HepG2 (cell line): ENCODE measurements at regions not wholly inside any gene's neighbourhood (a gene's known extent, or its start where the extent isn't known, plus 50 kb on each side); places are given as distances from the start of the nearest gene placed in this dataset.

ENCODE experiments used
- ATAC-seq: fragments of 200-7000 bp; cut with Tn5 transposase; 3 replicates; pipeline ENCODE4 v1.9.1; 2020; ENCODE audit warnings: mild to moderate bottlenecking, moderate library complexity
- BruUV-seq: library from RNA; stranded (reverse); fragments of 400-500 nt; replicated peaks from 2 replicates; lab custom pipeline; 2021; lab: Mats Ljungman, UMichigan
- CTCF ChIA-PET: fragments of 300-600 bp; formaldehyde crosslinking; extraction: SDS; loops from one replicate; lab custom pipeline; 2021; ENCODE audit warnings: low total read pairs, inconsistent platforms, low intra/inter-chr PET ratio; lab: Yijun Ruan, JAX
- POLR2A ChIA-PET: fragments of 350-600 bp; sonication (Branson Sonifier 250); formaldehyde crosslinking; loops from one replicate; lab custom pipeline; 2020; ENCODE audit warnings: antibody characterized with exemption, inconsistent platforms; lab: Yijun Ruan, JAX
- DNase-seq: peaks from one replicate; pipeline ENCODE4 v3.0.0-alpha.2; 2015; ENCODE audit warnings: low spot score
- FAIRE-seq: peaks from 3 replicates; lab custom pipeline; 2011; peaks lifted over from hg19 to GRCh38; lab: Jason Lieb, UNC
- H2AFZ ChIP-seq: one replicate; pipeline ENCODE4 v1.6.1; 2011; ENCODE audit warnings: low read length, inconsistent platforms
- H3K27ac ChIP-seq: fragments of 300-600 bp; 3 replicates; pipeline ENCODE4 v1.8.0; 2011; ENCODE audit warnings: mixed run types, mild to moderate bottlenecking, mixed read lengths, low read length, inconsistent platforms; ENCODE audit not compliant: insufficient read depth; ENCODE audit errors: extremely low read length
- H3K27me3 ChIP-seq, 2 experiments: fragments of 200-600 bp in 1 of 2; 2 replicates in 1 of 2; 3 replicates in 1 of 2; pipeline versions ENCODE4 v1.6.0 to v1.8.0; 2011; ENCODE audit warnings: low read length in 2 of 2, mild to moderate bottlenecking in 2 of 2, moderate library complexity in 2 of 2, inconsistent platforms in 1 of 2; ENCODE audit not compliant: insufficient read depth in 2 of 2, control insufficient read depth in 1 of 2
- H3K36me3 ChIP-seq, 2 experiments: fragments of 200-600 bp in 1 of 2; replicated peaks in 1 of 2; 2 replicates in 1 of 2; 3 replicates in 1 of 2; pipeline versions ENCODE4 v1.5.1 to v1.8.0; 2011; ENCODE audit warnings: low read length in 2 of 2, inconsistent platforms in 1 of 2; ENCODE audit not compliant: insufficient read depth in 2 of 2, control insufficient read depth in 1 of 2
- H3K4me1 ChIP-seq: 2 replicates; pipeline ENCODE4 v1.5.1; 2012; ENCODE audit warnings: low read length, inconsistent platforms; ENCODE audit not compliant: insufficient read depth
- H3K4me2 ChIP-seq: 2 replicates; pipeline ENCODE4 v1.6.0; 2011; ENCODE audit warnings: low read depth, low read length, inconsistent platforms
- H3K4me3 ChIP-seq, 3 experiments: fragments of 200-600 bp in 1 of 3; sonication (generic), shearing (Covaris generic) in 1 of 3; replicated peaks in 1 of 3; 2 replicates each; pipeline ENCODE4 v1.5.1; 2011 to 2016; ENCODE audit warnings: low read length in 3 of 3, inconsistent platforms in 2 of 3, low read depth in 2 of 3, mild to moderate bottlenecking in 2 of 3, control low read depth in 1 of 3, mixed read lengths in 1 of 3; ENCODE audit not compliant: insufficient read depth in 1 of 3
- H3K79me2 ChIP-seq: one replicate; pipeline ENCODE4 v1.6.1; 2011; ENCODE audit warnings: low read length, inconsistent platforms; ENCODE audit not compliant: insufficient read depth
- H3K9ac ChIP-seq: 2 replicates; pipeline ENCODE4 v1.6.0; 2011; ENCODE audit warnings: mild to moderate bottlenecking, low read depth, low read length, inconsistent platforms; ENCODE audit not compliant: insufficient read depth
- H3K9me3 ChIP-seq: 2 replicates; pipeline ENCODE4 v1.5.1; 2012; ENCODE audit warnings: mild to moderate bottlenecking, low read length
- H4K20me1 ChIP-seq: 2 replicates; pipeline ENCODE4 v1.6.0; 2011; ENCODE audit warnings: inconsistent platforms, mild to moderate bottlenecking, low read length, moderate library complexity; ENCODE audit not compliant: insufficient read depth
- EHMT2 ChIP-seq: fragments of 200-600 bp; sonication (generic); IDR thresholded peaks from 2 replicates; pipeline ENCODE4 v1.7.0; 2017; ENCODE audit warnings: antibody characterized with exemption, low read depth, low read length, borderline replicate concordance
- GTF3A ChIP-seq: sonication (generic); formaldehyde crosslinking; conservative IDR thresholded peaks from 2 replicates; pipeline ENCODE4 v1.4.0; 2020; ENCODE audit warnings: mild to moderate bottlenecking, missing genetic modification reagents
- GZF1 ChIP-seq: sonication (generic); formaldehyde crosslinking; IDR thresholded peaks from 2 replicates; pipeline ENCODE4 v1.5.1; 2020; ENCODE audit warnings: mild to moderate bottlenecking, missing genetic modification reagents
- RFX5 ChIP-seq: IDR thresholded peaks from 2 replicates; pipeline ENCODE4 v1.6.1; 2011; ENCODE audit warnings: low read depth, low read length, improper control_type of control experiment
- STAG1 ChIP-seq: sonication (generic); formaldehyde crosslinking; IDR thresholded peaks from 2 replicates; pipeline ENCODE4 v1.4.0; 2020; ENCODE audit warnings: missing genetic modification reagents
- TP53 ChIP-seq: sonication (generic); formaldehyde crosslinking; conservative IDR thresholded peaks from 2 replicates; pipeline ENCODE4 v1.4.0; 2020; ENCODE audit warnings: missing genetic modification reagents
- ZNF501 ChIP-seq: sonication (generic); formaldehyde crosslinking; IDR thresholded peaks from 2 replicates; pipeline ENCODE4 v1.5.1; 2020; ENCODE audit warnings: mild to moderate bottlenecking, moderate library complexity, missing genetic modification reagents
- ZNF547 ChIP-seq: sonication (generic); formaldehyde crosslinking; IDR thresholded peaks from 2 replicates; pipeline ENCODE4 v1.5.1; 2020; ENCODE audit warnings: mild to moderate bottlenecking, missing genetic modification reagents
- ZNF549 ChIP-seq: sonication (generic); formaldehyde crosslinking; IDR thresholded peaks from 2 replicates; pipeline ENCODE4 v1.5.0; 2020; ENCODE audit warnings: missing genetic modification reagents
- ZNF552 ChIP-seq: sonication (generic); formaldehyde crosslinking; IDR thresholded peaks from 2 replicates; pipeline ENCODE4 v1.9.0; 2022; ENCODE audit warnings: missing genetic modification reagents, mild to moderate bottlenecking, borderline replicate concordance
- ZNF614 ChIP-seq: IDR thresholded peaks from 2 replicates; pipeline ENCODE4 v1.6.1; 2018; ENCODE audit warnings: missing biosample characterization, missing genetic modification reagents, inconsistent platforms, borderline replicate concordance
- ZNF75D ChIP-seq: sonication (generic); formaldehyde crosslinking; IDR thresholded peaks from 2 replicates; pipeline ENCODE4 v1.8.1; 2023; ENCODE audit warnings: missing genetic modification reagents, mild to moderate bottlenecking, borderline replicate concordance
- ZNF768 ChIP-seq: sonication (generic); formaldehyde crosslinking; IDR thresholded peaks from 2 replicates; pipeline ENCODE4 v1.4.0; 2020; ENCODE audit warnings: missing genetic modification reagents
- WGBS: methylation state at CpG from one replicate; pipeline ENCODE4 v1.1.6; 2017; ENCODE audit warnings: low lambda C conversion rate; 5-methylcytosine and 5-hydroxymethylcytosine counted together
- in situ Hi-C: cut with HindIII; loops from 2 replicates; pipeline ENCODE4 v1.10.0; 2017; ENCODE audit warnings: low pct_unique_long_range_greater_than_20kb; ENCODE audit not compliant: extremely low pct_ligation_motif_present
- intact Hi-C: fragments of 100-400 bp; cut with micrococcal nuclease; formaldehyde crosslinking; loops from one replicate; pipeline ENCODE4 v1.10.0; 2022; ENCODE audit not compliant: unreplicated experiment
- TF ChIP-seq, protein P1 (sequence below): sonication (generic); formaldehyde crosslinking; IDR thresholded peaks from 2 replicates; pipeline ENCODE4 v1.8.0; 2022; ENCODE audit warnings: mild to moderate bottlenecking, missing genetic modification reagents, moderate library complexity
- TF ChIP-seq, protein P2 (sequence below): sonication (generic); formaldehyde crosslinking; IDR thresholded peaks from 2 replicates; pipeline ENCODE4 v1.4.0; 2020; ENCODE audit warnings: low read depth, mild to moderate bottlenecking, missing genetic modification reagents
- TF ChIP-seq, protein P3 (sequence below): sonication (generic); formaldehyde crosslinking; IDR thresholded peaks from 2 replicates; pipeline ENCODE4 v1.4.0; 2020; ENCODE audit warnings: missing genetic modification reagents, mild to moderate bottlenecking, borderline replicate concordance

DNA sequence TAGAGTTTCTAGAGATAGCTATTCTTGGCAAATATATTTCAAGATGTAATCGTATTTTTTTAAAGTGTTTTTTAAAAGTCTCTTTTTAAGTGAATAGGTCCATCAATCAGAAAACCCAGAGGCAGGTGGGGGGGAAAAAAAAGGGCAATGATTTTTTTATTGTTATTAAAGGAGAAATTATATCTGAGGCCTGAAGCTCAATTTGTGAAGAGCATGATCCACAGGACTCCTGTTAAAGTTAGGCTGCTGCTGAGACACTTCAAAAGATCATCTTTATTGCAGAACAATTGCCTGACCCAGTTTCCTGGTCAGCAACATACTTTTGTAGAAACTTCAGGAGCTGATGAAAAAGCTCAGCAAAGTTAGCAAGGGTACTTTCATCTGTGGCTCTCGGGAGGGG lies 326.2 kb downstream of the RASEF start:
- no peak overlapping the region for H3K9ac ChIP-seq
- intact Hi-C loops (no loop called here), in situ Hi-C loops (no loop called here)
- H4K20me1 ChIP-seq = no peaks in the 10 kb centered on the region
- ChIA-PET CTCF (no interaction called here), POLR2A (no interaction called here)
- no peaks in the 10 kb centered on the region for H3K27me3 ChIP-seq
- 3% methylated on average over 2 of the region's 2 CpGs for WGBS
- H3K4me2 ChIP-seq = no peak overlapping the region
- no peaks in the 10 kb centered on the region for H3K9me3 ChIP-seq
- H3K4me3 ChIP-seq = no peak overlapping the region
- no peak overlapping the region for H3K27ac ChIP-seq
- no TSS peak for BruUV-seq
- FAIRE-seq (no peak), ATAC-seq (no peak), DNase-seq (no peak)
- no peaks in the 10 kb centered on the region for H3K79me2 ChIP-seq
- no peak overlapping the region for H2AFZ ChIP-seq
- no peak for TF ChIP-seq ZNF547
- no peak for TF ChIP-seq GTF3A
- TF ChIP-seq RFX5 = no peak
- TF ChIP-seq, protein P1, sequence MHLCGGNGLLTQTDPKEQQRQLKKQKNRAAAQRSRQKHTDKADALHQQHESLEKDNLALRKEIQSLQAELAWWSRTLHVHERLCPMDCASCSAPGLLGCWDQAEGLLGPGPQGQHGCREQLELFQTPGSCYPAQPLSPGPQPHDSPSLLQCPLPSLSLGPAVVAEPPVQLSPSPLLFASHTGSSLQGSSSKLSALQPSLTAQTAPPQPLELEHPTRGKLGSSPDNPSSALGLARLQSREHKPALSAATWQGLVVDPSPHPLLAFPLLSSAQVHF (CRISPR knock-in tag) = no peak
- TF ChIP-seq ZNF549 = no peak
- TF ChIP-seq EHMT2 = no peak
- TF ChIP-seq GZF1 (CRISPR knock-in tag) = no peak
- TF ChIP-seq STAG1 (CRISPR knock-in tag) = no peak
- TF ChIP-seq, protein P2, sequence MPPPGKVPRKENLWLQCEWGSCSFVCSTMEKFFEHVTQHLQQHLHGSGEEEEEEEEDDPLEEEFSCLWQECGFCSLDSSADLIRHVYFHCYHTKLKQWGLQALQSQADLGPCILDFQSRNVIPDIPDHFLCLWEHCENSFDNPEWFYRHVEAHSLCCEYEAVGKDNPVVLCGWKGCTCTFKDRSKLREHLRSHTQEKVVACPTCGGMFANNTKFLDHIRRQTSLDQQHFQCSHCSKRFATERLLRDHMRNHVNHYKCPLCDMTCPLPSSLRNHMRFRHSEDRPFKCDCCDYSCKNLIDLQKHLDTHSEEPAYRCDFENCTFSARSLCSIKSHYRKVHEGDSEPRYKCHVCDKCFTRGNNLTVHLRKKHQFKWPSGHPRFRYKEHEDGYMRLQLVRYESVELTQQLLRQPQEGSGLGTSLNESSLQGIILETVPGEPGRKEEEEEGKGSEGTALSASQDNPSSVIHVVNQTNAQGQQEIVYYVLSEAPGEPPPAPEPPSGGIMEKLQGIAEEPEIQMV (CRISPR knock-in tag) = no peak
- TF ChIP-seq ZNF552 (CRISPR knock-in tag) = no peak
- no peak for TF ChIP-seq ZNF614 (CRISPR knock-in tag)
- no peak for TF ChIP-seq ZNF75D
- TF ChIP-seq ZNF501 (CRISPR knock-in tag) = no peak
- no peak for TF ChIP-seq TP53 (CRISPR knock-in tag)
- TF ChIP-seq, protein P3, sequence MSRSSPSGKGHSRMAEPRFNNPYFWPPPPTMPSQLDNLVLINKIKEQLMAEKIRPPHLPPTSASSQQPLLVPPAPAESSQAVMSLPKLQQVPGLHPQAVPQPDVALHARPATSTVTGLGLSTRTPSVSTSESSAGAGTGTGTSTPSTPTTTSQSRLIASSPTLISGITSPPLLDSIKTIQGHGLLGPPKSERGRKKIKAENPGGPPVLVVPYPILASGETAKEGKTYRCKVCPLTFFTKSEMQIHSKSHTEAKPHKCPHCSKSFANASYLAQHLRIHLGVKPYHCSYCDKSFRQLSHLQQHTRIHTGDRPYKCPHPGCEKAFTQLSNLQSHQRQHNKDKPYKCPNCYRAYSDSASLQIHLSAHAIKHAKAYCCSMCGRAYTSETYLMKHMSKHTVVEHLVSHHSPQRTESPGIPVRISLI (CRISPR knock-in tag) = no peak
- no peak for TF ChIP-seq ZNF768 (CRISPR knock-in tag)
- H3K4me1 ChIP-seq = no peaks in the 10 kb centered on the region
- no peaks in the 10 kb centered on the region for H3K36me3 ChIP-seq
